IPS DF 6.9 (cell line): ENCODE measurements at regions not wholly inside any gene's neighbourhood (a gene's known extent, or its start where the extent isn't known, plus 50 kb on each side); places are given as distances from the start of the nearest gene placed in this dataset.

Experiments
- DNase-seq: peaks from one replicate; pipeline ENCODE4 v3.0.0-alpha.2; 2013; ENCODE audit warnings: low read depth, low spot score
- H3K27ac ChIP-seq: one replicate; pipeline ENCODE4 v1.5.1; 2013; ENCODE audit warnings: low read length, control low read depth
- H3K27me3 ChIP-seq: 2 replicates; pipeline ENCODE4 v1.6.1; 2013; ENCODE audit warnings: mild to moderate bottlenecking, low read length; ENCODE audit not compliant: control insufficient read depth, insufficient read depth
- H3K36me3 ChIP-seq: 2 replicates; pipeline ENCODE4 v1.6.1; 2013; ENCODE audit warnings: low read length; ENCODE audit not compliant: control insufficient read depth, insufficient read depth
- H3K4me1 ChIP-seq: 2 replicates; pipeline ENCODE4 v1.6.1; 2013; ENCODE audit warnings: low read length; ENCODE audit not compliant: control insufficient read depth, insufficient read depth
- H3K4me3 ChIP-seq: 2 replicates; pipeline ENCODE4 v1.5.1; 2013; ENCODE audit warnings: mild to moderate bottlenecking, low read length
- H3K9me3 ChIP-seq: 2 replicates; pipeline ENCODE4 v1.6.1; 2013; ENCODE audit warnings: low read length, inconsistent platforms; ENCODE audit not compliant: control insufficient read depth, insufficient read depth
- WGBS: extraction: QIAGEN DNeasy Blood & Tissue Kit; methylation state at CpG from one replicate; pipeline ENCODE4 v1.1.7; 2013; ENCODE audit warnings: mixed read lengths, missing lambda C conversion rate; ENCODE audit not compliant: insufficient read length, insufficient coverage; 5-methylcytosine and 5-hydroxymethylcytosine counted together

DNA sequence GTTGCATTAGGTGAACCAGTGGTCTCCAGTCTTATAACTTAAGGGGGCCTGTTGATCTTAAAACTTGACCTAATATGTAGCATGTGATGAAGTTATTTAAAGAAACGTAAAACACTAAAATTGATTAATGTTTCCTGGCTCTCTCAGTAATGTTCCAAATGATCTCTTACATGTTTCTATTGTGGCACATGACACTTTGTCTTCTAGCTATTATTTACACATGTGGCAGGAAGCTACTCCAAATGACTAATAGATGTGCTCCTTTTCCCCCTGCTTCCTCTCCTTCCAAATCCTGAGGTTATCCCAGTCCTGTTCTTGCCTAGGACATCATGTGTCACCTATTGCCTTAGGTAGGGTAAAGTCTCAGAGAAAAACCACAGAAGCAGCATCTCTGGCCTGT, 89.4 kb downstream of the FAS start:
- H3K27me3 ChIP-seq = no peaks in the 10 kb centered on the region
- H3K4me1 ChIP-seq = no peaks in the 10 kb centered on the region
- H3K36me3 ChIP-seq = no peaks in the 10 kb centered on the region
- H3K9me3 ChIP-seq = no peaks in the 10 kb centered on the region
- H3K27ac ChIP-seq = no peak overlapping the region
- no peak for DNase-seq
- no peak overlapping the region for H3K4me3 ChIP-seq
- WGBS = no CpG with 5 or more reads among the region's 1 CpG

DNA sequence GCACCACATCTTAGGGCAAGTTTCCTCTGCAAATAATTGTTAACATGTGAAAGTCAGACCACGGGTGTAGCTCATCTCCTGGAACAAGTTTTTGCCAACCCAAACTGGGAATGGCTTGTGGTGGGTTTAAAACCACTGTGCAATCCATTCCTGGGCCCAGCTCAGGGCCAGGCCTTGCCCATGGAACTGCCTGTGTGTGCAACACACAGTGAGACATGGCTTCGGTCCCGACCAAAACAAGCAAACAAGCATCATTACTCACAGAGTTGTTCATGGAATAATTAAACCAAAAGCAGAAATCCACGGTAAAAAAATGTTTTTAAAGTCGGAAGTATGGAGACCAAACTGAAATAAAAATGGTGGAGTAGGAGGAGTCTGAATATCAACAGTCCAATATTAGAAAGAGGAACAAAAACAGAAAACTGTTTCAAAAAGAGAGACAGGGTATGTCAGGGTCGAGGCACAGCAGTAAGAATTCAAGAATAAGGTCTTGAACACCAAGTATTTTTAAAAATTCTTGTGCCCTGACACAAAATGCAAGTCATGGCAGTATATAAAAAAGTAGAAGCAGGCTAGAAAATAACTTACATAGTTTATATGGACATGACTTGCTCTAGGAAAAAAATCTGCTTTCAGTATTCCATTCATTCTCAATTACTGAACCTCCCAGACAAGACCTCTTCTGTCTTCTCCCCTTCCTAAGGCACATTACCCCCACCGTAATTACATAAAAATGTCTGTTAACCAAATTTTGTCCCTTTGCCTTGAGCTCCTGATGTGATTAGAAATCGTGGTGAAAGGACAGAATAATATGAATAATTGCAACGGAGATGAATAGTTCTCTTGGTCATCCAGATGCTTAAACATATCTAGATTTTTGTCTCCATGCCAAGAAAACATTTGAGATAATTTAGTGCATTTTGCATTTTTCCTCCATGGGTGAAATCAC, 88.4 kb downstream of the FAS start:
- WGBS = 100% methylated on average over 1 of the region's 9 CpGs

DNA sequence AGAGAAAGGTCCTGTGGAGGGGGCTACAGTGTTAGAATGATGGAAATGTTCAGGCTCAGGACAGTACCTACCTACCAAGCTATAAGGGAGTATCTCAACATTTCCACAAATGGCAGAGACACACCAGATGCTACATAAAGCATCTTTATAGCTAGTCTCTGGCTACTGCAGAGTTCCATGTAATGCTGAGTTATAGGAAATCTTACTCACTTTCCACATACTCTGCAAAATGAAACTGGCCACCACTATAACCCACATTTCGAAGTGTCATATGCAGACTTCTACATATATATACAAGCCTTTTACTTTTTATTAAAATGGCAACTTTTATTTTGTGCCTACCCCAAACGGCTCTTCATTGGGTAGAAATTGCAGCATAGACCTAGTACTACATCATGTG, 85.5 kb downstream of the FAS start:
- no CpG with 5 or more reads among the region's 2 CpGs for WGBS
- no peaks in the 10 kb centered on the region for H3K9me3 ChIP-seq
- DNase-seq = no peak
- no peaks in the 10 kb centered on the region for H3K4me1 ChIP-seq
- H3K27ac ChIP-seq = no peak overlapping the region
- no peaks in the 10 kb centered on the region for H3K27me3 ChIP-seq
- no peak overlapping the region for H3K4me3 ChIP-seq
- H3K36me3 ChIP-seq = no peaks in the 10 kb centered on the region

More for the DNA sequence above, 88.4 kb downstream of the FAS start:
- no peak for DNase-seq
- Histone ChIP-seq H3K9me3 (no peaks in the 10 kb centered on the region), H3K27ac (no peak overlapping the region), H3K27me3 (no peaks in the 10 kb centered on the region), H3K4me3 (no peak overlapping the region), H3K4me1 (no peaks in the 10 kb centered on the region), H3K36me3 (no peaks in the 10 kb centered on the region)

DNA sequence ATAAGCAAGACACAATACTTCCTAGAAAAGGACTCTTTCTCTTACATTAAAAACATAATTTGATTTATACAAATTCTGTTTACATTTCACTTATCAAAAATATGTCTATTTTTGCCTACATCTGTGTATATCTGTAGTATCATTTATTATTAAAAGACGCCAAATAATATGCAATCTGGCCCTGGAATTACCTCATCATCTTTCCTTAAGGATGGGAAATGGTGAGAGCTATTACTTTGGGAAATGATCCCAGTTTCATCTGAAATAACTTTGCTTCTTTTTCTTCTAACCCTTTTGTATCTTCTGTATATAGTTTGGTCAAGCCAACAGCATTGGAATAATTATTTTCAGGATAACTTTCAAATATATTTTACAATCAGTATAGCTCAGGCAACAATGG, 85.0 kb downstream of the FAS start:
- Histone ChIP-seq H3K27ac (no peak overlapping the region), H3K36me3 (no peaks in the 10 kb centered on the region), H3K4me3 (no peak overlapping the region), H3K9me3 (no peaks in the 10 kb centered on the region), H3K4me1 (no peaks in the 10 kb centered on the region), H3K27me3 (no peaks in the 10 kb centered on the region)
- no peak for DNase-seq
- WGBS = no CpG with 5 or more reads among the region's 1 CpG

DNA sequence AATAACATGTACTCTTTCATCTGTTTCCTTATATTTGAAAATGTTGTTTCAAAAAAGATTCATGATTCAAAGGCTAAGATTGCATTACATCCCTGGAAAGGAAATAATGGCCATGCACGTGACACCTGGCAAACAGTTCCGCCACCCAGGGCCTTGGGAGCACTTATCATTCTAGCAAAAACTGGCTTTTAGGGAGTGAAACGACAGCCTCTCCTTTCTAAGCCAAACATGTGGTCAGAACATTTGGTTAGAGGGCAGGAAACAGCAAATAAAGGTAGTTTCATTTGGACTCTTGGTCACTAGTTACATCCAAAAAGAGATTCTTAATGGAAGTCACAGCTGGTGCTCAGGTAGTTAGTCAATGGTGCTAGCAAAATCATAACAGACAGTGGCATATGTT, 83.5 kb downstream of the FAS start:
- DNase-seq = no peak
- H3K27me3 ChIP-seq = no peaks in the 10 kb centered on the region
- no peaks in the 10 kb centered on the region for H3K9me3 ChIP-seq
- H3K4me3 ChIP-seq = no peak overlapping the region
- no CpG with 5 or more reads among the region's 3 CpGs for whole genome bisulfite sequencing
- no peaks in the 10 kb centered on the region for H3K36me3 ChIP-seq
- H3K4me1 ChIP-seq = no peaks in the 10 kb centered on the region
- H3K27ac ChIP-seq = no peak overlapping the region

DNA sequence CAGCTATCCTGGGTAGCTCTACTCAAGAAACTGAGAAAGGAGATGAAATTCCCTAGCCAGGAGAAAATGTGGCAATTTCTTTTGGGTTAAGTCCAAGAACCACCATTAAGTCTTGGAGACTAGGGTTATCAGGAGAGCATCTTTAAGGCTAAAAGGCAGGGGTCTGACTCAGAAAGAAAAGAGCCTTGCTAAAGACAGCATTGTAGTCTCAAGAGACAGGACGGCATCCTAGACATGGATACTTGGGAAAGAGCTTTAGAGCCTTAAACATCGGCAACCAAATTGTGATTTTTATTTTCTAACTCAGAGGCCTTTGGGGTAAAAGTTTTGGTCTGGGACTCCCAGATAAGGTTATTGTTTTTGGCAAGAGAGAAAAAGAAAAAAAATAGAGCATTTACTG, 83.1 kb downstream of the FAS start:
- H3K9me3 ChIP-seq = no peaks in the 10 kb centered on the region
- no peaks in the 10 kb centered on the region for H3K27me3 ChIP-seq
- WGBS = no CpG with 5 or more reads among the region's 2 CpGs
- no peaks in the 10 kb centered on the region for H3K4me1 ChIP-seq
- no peak overlapping the region for H3K27ac ChIP-seq
- H3K4me3 ChIP-seq = no peak overlapping the region
- DNase-seq = no peak
- H3K36me3 ChIP-seq = no peaks in the 10 kb centered on the region

DNA sequence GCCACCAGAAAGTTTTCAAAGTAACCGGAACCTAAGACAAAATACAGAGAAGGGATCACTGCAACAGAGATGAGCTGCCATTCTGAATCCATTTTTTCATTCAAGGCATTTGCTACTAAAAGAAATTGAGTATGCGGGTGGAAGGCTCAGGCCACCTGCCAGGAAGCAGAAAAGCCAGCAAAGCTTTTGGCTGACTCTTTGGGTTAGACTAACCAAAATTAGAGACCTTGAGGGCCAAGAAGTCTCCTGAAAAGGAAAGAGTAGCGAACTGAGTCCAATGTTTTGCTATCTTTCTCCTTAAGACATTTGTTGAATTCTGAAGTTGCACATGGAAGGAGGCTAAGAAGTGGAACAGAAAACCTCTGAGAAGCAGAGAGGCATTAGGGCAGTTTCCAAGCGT, 79.0 kb downstream of the FAS start:
- H3K27me3 ChIP-seq = no peaks in the 10 kb centered on the region
- no peaks in the 10 kb centered on the region for H3K4me1 ChIP-seq
- WGBS = no CpG with 5 or more reads among the region's 4 CpGs
- DNase-seq = no peak
- H3K36me3 ChIP-seq = no peaks in the 10 kb centered on the region
- no peak overlapping the region for H3K4me3 ChIP-seq
- no peaks in the 10 kb centered on the region for H3K9me3 ChIP-seq
- H3K27ac ChIP-seq = no peak overlapping the region
